K562 (cell line): ENCODE measurements at regions not wholly inside any gene's neighbourhood (a gene's known extent, or its start where the extent isn't known, plus 50 kb on each side); places are given as distances from the start of the nearest gene placed in this dataset.

Experiments used
- ATAC-seq: fragments of 200-7000 bp; cut with Tn5 transposase; 3 replicates; pipeline ENCODE4 v1.9.1; 2020; ENCODE audit warnings: moderate library complexity
- BruUV-seq: library from RNA; stranded (reverse); fragments of 400-500 nt; replicated peaks from 2 replicates; lab custom pipeline; 2021; lab: Mats Ljungman, UMichigan
- CTCF ChIA-PET: fragments of 300-600 bp; formaldehyde crosslinking; extraction: SDS; loops from one replicate; lab custom pipeline; 2021; ENCODE audit warnings: low intra/inter-chr PET ratio; lab: Yijun Ruan, JAX
- POLR2A ChIA-PET: fragments of 300-600, 350-650 bp; sonication (Branson Sonifier 250); formaldehyde crosslinking; extraction: SDS; loops from one replicate; lab custom pipeline; 2021; ENCODE audit warnings: antibody characterized with exemption, inconsistent platforms; lab: Yijun Ruan, JAX
- DNase-seq, 4 experiments: peaks; one replicate each; pipeline versions ENCODE4 v3.0.0 to v3.0.0-alpha.2; 2011 to 2018; ENCODE audit warnings: low spot score in 3 of 4, mixed read lengths in 3 of 4; ENCODE audit errors: extremely low read depth in 1 of 4
- FAIRE-seq: peaks from 2 replicates; lab custom pipeline; 2011; peaks lifted over from hg19 to GRCh38; lab: Jason Lieb, UNC
- H2AFZ ChIP-seq: 2 replicates; pipeline ENCODE4 v1.6.0; 2011; ENCODE audit warnings: low read depth, low read length, control low read depth, inconsistent platforms
- H3K27ac ChIP-seq: fragments of 200-600 bp; 3 replicates; pipeline ENCODE4 v1.8.0; 2011; ENCODE audit warnings: low read depth, mild to moderate bottlenecking, control low read depth, inconsistent platforms, low read length, moderate library complexity, mixed read lengths; ENCODE audit errors: extremely low read depth
- H3K27me3 ChIP-seq, 2 experiments: fragments of 300-600 bp in 1 of 2; 2 replicates in 1 of 2; 3 replicates in 1 of 2; pipeline versions ENCODE4 v1.6.0 to v1.8.0; 2011; ENCODE audit warnings: inconsistent platforms in 2 of 2, low read length in 2 of 2, mild to moderate bottlenecking in 1 of 2, mixed read lengths in 1 of 2, moderate library complexity in 1 of 2; ENCODE audit not compliant: control insufficient read depth in 2 of 2, insufficient read depth in 2 of 2
- H3K36me3 ChIP-seq: fragments of 300-600 bp; 3 replicates; pipeline ENCODE4 v1.8.0; 2011; ENCODE audit warnings: mild to moderate bottlenecking, low read length, inconsistent platforms; ENCODE audit not compliant: control insufficient read depth, insufficient read depth
- H3K4me1 ChIP-seq, 2 experiments: fragments of 200-600 bp in 1 of 2; replicated peaks in 1 of 2; 2 replicates in 1 of 2; 3 replicates in 1 of 2; pipeline versions ENCODE4 v1.5.1 to v1.8.0; 2011; ENCODE audit warnings: inconsistent platforms in 2 of 2, low read length in 2 of 2, mild to moderate bottlenecking in 1 of 2, mixed read lengths in 1 of 2, moderate library complexity in 1 of 2; ENCODE audit not compliant: control insufficient read depth in 2 of 2, insufficient read depth in 2 of 2
- H3K4me2 ChIP-seq: 2 replicates; pipeline ENCODE4 v1.6.1; 2011; ENCODE audit warnings: low read length, control low read depth, inconsistent platforms, mixed read lengths; ENCODE audit not compliant: insufficient read depth
- H3K4me3 ChIP-seq: fragments of 200-600 bp; sonication (generic), shearing (Covaris generic); 2 replicates; pipeline ENCODE4 v1.5.1; 2016; ENCODE audit warnings: control low read depth, inconsistent platforms
- H3K79me2 ChIP-seq: fragments of 200-600 bp; 3 replicates; pipeline ENCODE4 v1.8.0; 2011; ENCODE audit warnings: low read length, inconsistent platforms; ENCODE audit not compliant: control insufficient read depth, insufficient read depth
- H3K9ac ChIP-seq, 2 experiments: 2 replicates each; pipeline versions ENCODE4 v1.6.0 to v1.6.1; 2011; ENCODE audit warnings: low read depth in 2 of 2, low read length in 2 of 2, control low read depth in 1 of 2, inconsistent platforms in 1 of 2, mild to moderate bottlenecking in 1 of 2, mixed read lengths in 1 of 2; ENCODE audit not compliant: insufficient read depth in 1 of 2
- H3K9me1 ChIP-seq: one replicate; pipeline ENCODE4 v1.6.0; 2011; ENCODE audit warnings: inconsistent platforms, mild to moderate bottlenecking, low read length, moderate library complexity; ENCODE audit not compliant: control insufficient read depth, insufficient read depth
- H3K9me3 ChIP-seq: replicated peaks from 2 replicates; pipeline ENCODE4 v1.5.1; 2011; ENCODE audit warnings: low read depth, low read length, inconsistent platforms; ENCODE audit not compliant: control insufficient read depth, insufficient read depth
- H4K20me1 ChIP-seq: replicated peaks from 2 replicates; pipeline ENCODE4 v1.6.1; 2011; ENCODE audit warnings: low read length, inconsistent platforms, mixed read lengths; ENCODE audit not compliant: control insufficient read depth, insufficient read depth
- BRF1 ChIP-seq: IDR thresholded peaks from 3 replicates; pipeline ENCODE4 v1.6.1; 2011; ENCODE audit warnings: borderline replicate concordance, mild to moderate bottlenecking; ENCODE audit not compliant: insufficient read length; ENCODE audit errors: extremely low read depth
- CHD1 ChIP-seq: fragments of 200-600 bp; sonication (generic); IDR thresholded peaks from one replicate; pipeline ENCODE4 v1.6.1; 2012; ENCODE audit warnings: mild to moderate bottlenecking, moderate library complexity, low read length, inconsistent platforms
- JUND ChIP-seq, 2 experiments: IDR thresholded peaks; 2 replicates in 1 of 2; 3 replicates in 1 of 2; pipeline ENCODE4 v1.6.1; 2011; ENCODE audit warnings: borderline replicate concordance in 2 of 2, low read depth in 2 of 2, low read length in 2 of 2, improper control_type of control experiment in 1 of 2, missing biosample characterization in 1 of 2, missing genetic modification characterization in 1 of 2, missing genetic modification reagents in 1 of 2
- RAD51 ChIP-seq: fragments of 450-650 bp; IDR thresholded peaks from 2 replicates; pipeline ENCODE4 v1.7.1; 2016; ENCODE audit warnings: low read depth, mild to moderate bottlenecking, borderline replicate concordance
- REST ChIP-seq, 2 experiments: fragments of 450-650 bp; formaldehyde crosslinking in 1 of 2; IDR thresholded peaks; 2 replicates each; pipeline versions ENCODE4 v1.4.0 to v1.6.1; 2014 to 2020; ENCODE audit warnings: mild to moderate bottlenecking in 2 of 2, borderline replicate concordance in 1 of 2, low read depth in 1 of 2
- TEAD2 ChIP-seq: fragments of 450-650 bp; IDR thresholded peaks from 2 replicates; pipeline ENCODE4 v1.6.1; 2016; ENCODE audit warnings: missing genetic modification characterization, control low read depth, missing compliant biosample characterization
- TOE1 ChIP-seq, 2 experiments: fragments of 450-650 bp in 1 of 2; sonication (generic) in 1 of 2; formaldehyde crosslinking in 1 of 2; IDR thresholded peaks; 2 replicates each; pipeline versions ENCODE4 v1.7.1 to v1.8.0; 2016 to 2022; ENCODE audit warnings: borderline replicate concordance in 2 of 2, mild to moderate bottlenecking in 2 of 2, antibody characterized with exemption in 1 of 2, inconsistent platforms in 1 of 2, low read depth in 1 of 2, missing genetic modification reagents in 1 of 2, moderate library complexity in 1 of 2
- YBX1 ChIP-seq: fragments of 450-650 bp; IDR thresholded peaks from 2 replicates; pipeline ENCODE4 v1.7.1; 2016; ENCODE audit warnings: mild to moderate bottlenecking
- ZC3H11A ChIP-seq: IDR thresholded peaks from 2 replicates; pipeline ENCODE4 v1.6.1; 2012; ENCODE audit warnings: low read depth, low read length, improper control_type of control experiment
- ZNF507 ChIP-seq: conservative IDR thresholded peaks from 2 replicates; pipeline ENCODE4 v1.6.1; 2017; ENCODE audit warnings: missing genetic modification characterization, missing compliant biosample characterization
- whole genome bisulfite sequencing: fragments of 100-300 bp; shearing (Covaris generic); methylation state at CpG from one replicate; pipeline ENCODE4 v1.1.6; 2016; ENCODE audit warnings: low coverage, mixed read lengths; ENCODE audit not compliant: insufficient coverage; ENCODE audit errors: missing lambda C conversion rate; 5-methylcytosine and 5-hydroxymethylcytosine counted together
- in situ Hi-C: fragments of 300-500 bp; cut with MboI; formaldehyde crosslinking; loops from 4 replicates; pipeline ENCODE4 v1.15.0; 2018; ENCODE audit warnings: inconsistent platforms, mixed read lengths
- intact Hi-C: fragments of 100-400 bp; cut with micrococcal nuclease; formaldehyde crosslinking; loops from 2 replicates; pipeline ENCODE4 v1.14.2; 2022

GRCh38 chr11:80309301-80309700 lies 868.5 kb upstream of the TENM4 start (continued):
- TF ChIP-seq RAD51 (no peak), JUND (IDR thresholded peaks at IDR 0.05; ENCODE audit: borderline replicate concordance, low read depth, low read length) (no peak), JUND (tag; IDR thresholded peaks at IDR 0.05; ENCODE audit: borderline replicate concordance, low read depth, low read length) (no peak)

GRCh38 chr11:80307676-80308075 lies 866.8 kb upstream of the TENM4 start:
- Histone ChIP-seq H3K4me2 (no peak overlapping the region), H3K4me3 (no peak overlapping the region), H3K9me3 (no peaks in the 10 kb centered on the region), H3K9me1 (no peaks in the 10 kb centered on the region), H3K27me3 (no peaks in the 10 kb centered on the region), H3K79me2 (no peaks in the 10 kb centered on the region), H3K4me1 (no peaks in the 10 kb centered on the region), H2AFZ (no peak overlapping the region), H3K36me3 (no peaks in the 10 kb centered on the region), H3K27ac (no peak overlapping the region), H4K20me1 (no peaks in the 10 kb centered on the region), H3K9ac (no peak overlapping the region)
- CTCF ChIA-PET: no interaction called here
- ATAC-seq (no peak), DNase-seq (no peak), FAIRE-seq (no peak)
- POLR2A ChIA-PET: no interaction called here
- no TSS peak for BruUV-seq
- in situ Hi-C loops (no loop called here), intact Hi-C loops (no loop called here)
- 4% methylated on average over 2 of the region's 2 CpGs for WGBS
- TF ChIP-seq YBX1 (no peak), REST (IDR thresholded peaks at IDR 0.05; ENCODE audit: borderline replicate concordance) (no peak), REST (CRISPR knock-in tag; IDR thresholded peaks at IDR 0.05; ENCODE audit: low read depth) (no peak), TOE1 (IDR thresholded peaks at IDR 0.05; ENCODE audit: borderline replicate concordance) (no peak), TOE1 (CRISPR knock-in tag; IDR thresholded peaks at IDR 0.05; ENCODE audit: borderline replicate concordance, low read depth) (no peak), CHD1 (no peak), ZC3H11A (no peak), TEAD2 (tag) (no peak), BRF1 (no peak), ZNF507 (no peak)
